ENCODE measurements at regions not wholly inside any gene's neighbourhood (a gene's known extent, or its start where the extent isn't known, plus 50 kb on each side); places are given as distances from the start of the nearest gene placed in this dataset.

DNA sequence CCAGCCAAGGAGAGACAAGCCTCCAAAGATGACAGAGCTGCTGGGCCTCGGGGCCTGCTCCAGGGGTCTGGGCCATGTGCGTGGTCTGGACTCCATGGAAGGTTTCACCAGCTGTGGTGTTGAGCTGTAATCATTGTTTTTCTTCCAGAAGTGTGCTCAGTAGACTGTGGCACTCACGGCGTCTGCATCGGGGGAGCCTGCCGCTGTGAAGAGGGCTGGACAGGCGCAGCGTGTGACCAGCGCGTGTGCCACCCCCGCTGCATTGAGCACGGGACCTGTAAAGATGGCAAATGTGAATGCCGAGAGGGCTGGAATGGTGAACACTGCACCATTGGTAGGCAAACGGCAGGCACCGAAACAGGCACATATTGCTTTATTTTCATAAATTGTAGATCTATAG lies 164.8 kb upstream of the WWC1 start:
- BruUV-seq (replicated peaks), result no TSS peak
- no peaks in the 10 kb centered on the region for H3K36me3 ChIP-seq (ENCODE audit: control insufficient read depth in 2 of 2, extremely low read depth in 1 of 2, insufficient read depth in 2 of 2, low read length in 2 of 2)
- H3K4me1 ChIP-seq (ENCODE audit: control insufficient read depth, extremely low read depth, insufficient read depth, low read length), result no peaks in the 10 kb centered on the region
- H3K4me3 ChIP-seq (replicated peaks in 1 of 3; ENCODE audit: insufficient read depth in 1 of 3, low read depth in 1 of 3, low read length in 3 of 3), result no peak overlapping the region
- H3K9me1 ChIP-seq (replicated peaks; ENCODE audit: control insufficient read depth, extremely low read depth, insufficient read depth, low read length), result no peaks in the 10 kb centered on the region
- no peaks in the 10 kb centered on the region for H4K20me1 ChIP-seq (replicated peaks; ENCODE audit: control insufficient read depth, extremely low read depth, insufficient read depth, low read length)
- ChIA-PET CTCF (no interaction called here), POLR2A (no interaction called here)
- no peak overlapping the region for H3K9ac ChIP-seq (replicated peaks; ENCODE audit: extremely low read depth, insufficient read depth, low read length)
- intact Hi-C loops (cut with micrococcal nuclease) (no loop called here), dilution Hi-C loops (cut with MboI; ENCODE audit: extremely low pct_ligation_motif_present, low sequenced_read_pairs) (no loop called here)
- no peaks in the 10 kb centered on the region for H3K79me2 ChIP-seq (ENCODE audit: control insufficient read depth, insufficient read depth, low read length)
- DNase-seq (ENCODE audit: low read depth, low spot score), result no peak
- FAIRE-seq, result no peak
- no peak overlapping the region for H3K4me2 ChIP-seq (ENCODE audit: insufficient read depth, low read length)
- H3K9me3 ChIP-seq (replicated peaks; ENCODE audit: control insufficient read depth, insufficient read depth, low read length), result no peaks in the 10 kb centered on the region
- no peak overlapping the region for H3K27ac ChIP-seq (ENCODE audit: insufficient read depth, low read depth, low read length)
- TF ChIP-seq EZH2 (IDR thresholded peaks at IDR 0.05; ENCODE audit: borderline replicate concordance, low read depth, low read length, severe bottlenecking) (no peak), POLR2AphosphoS5 (IDR thresholded peaks at IDR 0.05; ENCODE audit: insufficient read depth, low read depth, low read length) (no peak), JUN (IDR thresholded peaks at IDR 0.05; ENCODE audit: borderline replicate concordance, insufficient read depth, insufficient read length, low read depth) (no peak), FOS (IDR thresholded peaks at IDR 0.05; ENCODE audit: borderline replicate concordance, insufficient read depth, low read length) (no peak), MYC (IDR thresholded peaks at IDR 0.05; ENCODE audit: low read depth, low read length) (no peak), POLR2A (IDR thresholded peaks at IDR 0.05; ENCODE audit: low read depth, low read length) (no peak), GATA2 (IDR thresholded peaks at IDR 0.05; ENCODE audit: insufficient read depth, insufficient read length, low read depth, low read length) (no peak)
- TF ChIP-seq, protein P1, sequence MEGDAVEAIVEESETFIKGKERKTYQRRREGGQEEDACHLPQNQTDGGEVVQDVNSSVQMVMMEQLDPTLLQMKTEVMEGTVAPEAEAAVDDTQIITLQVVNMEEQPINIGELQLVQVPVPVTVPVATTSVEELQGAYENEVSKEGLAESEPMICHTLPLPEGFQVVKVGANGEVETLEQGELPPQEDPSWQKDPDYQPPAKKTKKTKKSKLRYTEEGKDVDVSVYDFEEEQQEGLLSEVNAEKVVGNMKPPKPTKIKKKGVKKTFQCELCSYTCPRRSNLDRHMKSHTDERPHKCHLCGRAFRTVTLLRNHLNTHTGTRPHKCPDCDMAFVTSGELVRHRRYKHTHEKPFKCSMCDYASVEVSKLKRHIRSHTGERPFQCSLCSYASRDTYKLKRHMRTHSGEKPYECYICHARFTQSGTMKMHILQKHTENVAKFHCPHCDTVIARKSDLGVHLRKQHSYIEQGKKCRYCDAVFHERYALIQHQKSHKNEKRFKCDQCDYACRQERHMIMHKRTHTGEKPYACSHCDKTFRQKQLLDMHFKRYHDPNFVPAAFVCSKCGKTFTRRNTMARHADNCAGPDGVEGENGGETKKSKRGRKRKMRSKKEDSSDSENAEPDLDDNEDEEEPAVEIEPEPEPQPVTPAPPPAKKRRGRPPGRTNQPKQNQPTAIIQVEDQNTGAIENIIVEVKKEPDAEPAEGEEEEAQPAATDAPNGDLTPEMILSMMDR (IDR thresholded peaks at IDR 0.05; ENCODE audit: extremely low read depth in 1 of 2, insufficient read depth in 1 of 2, low read depth in 1 of 2, low read length in 2 of 2), result no peak
- TF ChIP-seq, protein P2, sequence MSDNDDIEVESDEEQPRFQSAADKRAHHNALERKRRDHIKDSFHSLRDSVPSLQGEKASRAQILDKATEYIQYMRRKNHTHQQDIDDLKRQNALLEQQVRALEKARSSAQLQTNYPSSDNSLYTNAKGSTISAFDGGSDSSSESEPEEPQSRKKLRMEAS (IDR thresholded peaks at IDR 0.05; ENCODE audit: insufficient read depth, insufficient read length), result no peak
- H3K27me3 ChIP-seq (ENCODE audit: control insufficient read depth in 2 of 2, insufficient read depth in 2 of 2, low read length in 2 of 2), result no peaks in the 10 kb centered on the region
- no peak overlapping the region for H2AFZ ChIP-seq (ENCODE audit: low read depth, low read length)

Data from endothelial cell of umbilical vein (primary cell).